NCI-H2107 treated with DMSO at 0.1 percent for 48 hours (cell line): ENCODE measurements at regions not wholly inside any gene's neighbourhood (a gene's known extent, or its start where the extent isn't known, plus 50 kb on each side); places are given as distances from the start of the nearest gene placed in this dataset.
"Not testable (repeated sequence)": the region's sequence is repeated elsewhere in the genome, so short reads cannot be mapped to it uniquely, and the experiment has no call there.

Experiments
- DNase-seq: peaks from one replicate; lab custom pipeline; 2025; ENCODE audit not compliant: unreplicated experiment; lab: John Stamatoyannopoulos, UW

GRCh38 chr6:168255283-168255881, 64.2 kb downstream of the DACT2 start:
- no peak for DNase-seq

- DNase-seq, result no peak
Observed at GRCh38 chr6:168252267-168252666, 67.3 kb downstream of the DACT2 start.

- no peak for DNase-seq
Observed at GRCh38 chr6:168250250-168250649, 69.3 kb downstream of the DACT2 start.

GRCh38 chr6:168249746-168250145, 69.8 kb downstream of the DACT2 start:
- DNase-seq, result no peak

- no peak for DNase-seq
Observed at GRCh38 chr6:168248148-168248620, 71.4 kb downstream of the DACT2 start.

GRCh38 chr6:168247443-168248147, 72.0 kb downstream of the DACT2 start:
- peak; percentile 6 for DNase-seq

- DNase-seq, result no peak
Observed at GRCh38 chr6:168244961-168245551, 74.5 kb downstream of the DACT2 start.

- no peak for DNase-seq
Observed at GRCh38 chr6:168243812-168244376, 75.7 kb downstream of the DACT2 start.

GRCh38 chr6:168242940-168243225, 76.7 kb downstream of the DACT2 start:
- DNase-seq, result no peak

GRCh38 chr6:168242111-168242939, 77.3 kb downstream of the DACT2 start:
- DNase-seq, result no peak

GRCh38 chr6:168240160-168240559, 79.4 kb downstream of the DACT2 start:
- no peak for DNase-seq

- no peak for DNase-seq
Observed at GRCh38 chr6:168239044-168239773, 80.4 kb downstream of the DACT2 start.

- DNase-seq, result no peak
Observed at GRCh38 chr6:168238159-168238909, 81.2 kb downstream of the DACT2 start.

- DNase-seq, result not testable (repeated sequence)
Observed at GRCh38 chr6:168233875-168234213, 85.7 kb downstream of the DACT2 start.

- no peak for DNase-seq
Observed at GRCh38 chr6:168232989-168233874, 86.3 kb downstream of the DACT2 start.

- no peak for DNase-seq
Observed at GRCh38 chr6:168232528-168232927, 87.0 kb downstream of the DACT2 start.

GRCh38 chr6:168232062-168232461, 87.5 kb downstream of the DACT2 start:
- no peak for DNase-seq

GRCh38 chr6:168231393-168231957, 88.1 kb downstream of the DACT2 start:
- DNase-seq, result no peak

- no peak for DNase-seq
Observed at GRCh38 chr6:168229368-168229752, 90.2 kb downstream of the DACT2 start.
